ENCODE measurements at regions not wholly inside any gene's neighbourhood (a gene's known extent, or its start where the extent isn't known, plus 50 kb on each side); places are given as distances from the start of the nearest gene placed in this dataset.

DNA sequence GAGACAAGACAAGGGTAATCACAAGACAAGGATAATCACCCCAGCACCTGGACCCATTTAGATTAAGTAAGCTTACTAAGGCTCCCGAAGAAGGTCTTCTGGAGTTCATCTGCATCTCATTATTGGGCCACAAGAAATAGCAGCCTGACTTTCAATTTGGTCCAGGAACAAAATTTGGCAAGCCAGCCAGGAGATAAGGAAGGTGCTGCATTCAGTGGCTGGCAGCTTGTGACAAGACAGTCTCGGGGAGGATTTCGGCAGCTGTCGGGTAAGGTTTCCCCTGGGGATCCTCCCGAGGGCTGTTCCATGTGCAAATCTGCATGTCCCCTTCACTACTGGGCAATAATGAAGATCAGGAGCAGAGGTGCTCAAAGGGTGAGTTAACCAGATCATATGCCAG lies 195.2 kb downstream of the FCRL5 start:
- TF ChIP-seq SUZ12 (IDR thresholded peaks at IDR 0.05; ENCODE audit: extremely low read depth, insufficient read depth, insufficient read length) = no peak
- no peak for TF ChIP-seq ZNF274 (IDR thresholded peaks at IDR 0.05; ENCODE audit: low read depth, low read length)
